HG03558 (cell line): ENCODE measurements at regions not wholly inside any gene's neighbourhood (a gene's known extent, or its start where the extent isn't known, plus 50 kb on each side); places are given as distances from the start of the nearest gene placed in this dataset.
A peak's percentile ranks its signal among the peaks of the same experiment; 100 is the strongest.

Experiments used
- ATAC-seq: cut with Tn5 transposase; IDR thresholded peaks from one replicate; pipeline ENCODE4 v1.9.1; 2021; ENCODE audit warnings: moderate number of reproducible peaks; ENCODE audit not compliant: unreplicated experiment; ENCODE audit errors: extremely low read depth

GRCh38 chr6:114431641-114432040 lies 88.8 kb upstream of the HS3ST5 start:
- no peak for ATAC-seq

- ATAC-seq = no peak
Observed at GRCh38 chr6:114430534-114431124, 87.8 kb upstream of the HS3ST5 start.

GRCh38 chr6:114428341-114428740 lies 85.5 kb upstream of the HS3ST5 start:
- no peak for ATAC-seq

- no peak for ATAC-seq
Observed at GRCh38 chr6:114421199-114421598, 78.4 kb upstream of the HS3ST5 start.

GRCh38 chr6:114419175-114419574 lies 76.4 kb upstream of the HS3ST5 start:
- ATAC-seq = peak; percentile 89

- no peak for ATAC-seq
Observed at GRCh38 chr6:114418304-114418972, 75.6 kb upstream of the HS3ST5 start.

GRCh38 chr6:114407426-114408035 lies 64.7 kb upstream of the HS3ST5 start:
- ATAC-seq = no peak

- ATAC-seq = no peak
Observed at GRCh38 chr6:114404339-114404955, 61.6 kb upstream of the HS3ST5 start.

GRCh38 chr6:114403858-114404257 lies 61.0 kb upstream of the HS3ST5 start:
- ATAC-seq = no peak

- no peak for ATAC-seq
Observed at GRCh38 chr6:114398481-114398880, 55.7 kb upstream of the HS3ST5 start.
